22Rv1 (cell line): ENCODE measurements at regions not wholly inside any gene's neighbourhood (a gene's known extent, or its start where the extent isn't known, plus 50 kb on each side); places are given as distances from the start of the nearest gene placed in this dataset.
"Not testable (repeated sequence)": the region's sequence is repeated elsewhere in the genome, so short reads cannot be mapped to it uniquely, and the experiment has no call there.

Source experiments
- CTCF ChIP-seq: fragments of 450-650 bp; IDR thresholded peaks from 2 replicates; pipeline ENCODE4 v1.5.1; 2017; ENCODE audit warnings: mild to moderate bottlenecking
- ZFX ChIP-seq: fragments of 450-650 bp; IDR thresholded peaks from 2 replicates; pipeline ENCODE4 v1.6.1; 2017; ENCODE audit warnings: antibody characterized with exemption, borderline replicate concordance

GRCh38 chr12:9449657-9450126 is 158.0 kb downstream of the KLRB1 start:
- TF ChIP-seq CTCF, ZFX: not testable (repeated sequence)
